AG04450 (cell line): ENCODE measurements at regions not wholly inside any gene's neighbourhood (a gene's known extent, or its start where the extent isn't known, plus 50 kb on each side); places are given as distances from the start of the nearest gene placed in this dataset.
A peak's percentile ranks its signal among the peaks of the same experiment; 100 is the strongest.

Experiments used
- CTCF ChIA-PET: fragments of 300-600, 350-600 bp; formaldehyde crosslinking; extraction: SDS; loops from one replicate; lab custom pipeline; 2022; ENCODE audit warnings: antibody characterized with exemption, inconsistent platforms; lab: Charles Lee
- POLR2A ChIA-PET: fragments of 350-600 bp; formaldehyde crosslinking; extraction: SDS; loops from one replicate; lab custom pipeline; 2021; ENCODE audit warnings: antibody characterized with exemption, inconsistent platforms; lab: Yijun Ruan, JAX
- DNase-seq: peaks from one replicate; pipeline ENCODE4 v3.0.0-alpha.2; 2011; ENCODE audit warnings: low read depth, low spot score
- H3K27ac ChIP-seq: one replicate; pipeline ENCODE4 v1.5.1; 2012; ENCODE audit warnings: low read depth, low read length, control low read depth
- H3K27me3 ChIP-seq: one replicate; pipeline ENCODE4 v1.6.0; 2012; ENCODE audit warnings: low read length; ENCODE audit not compliant: control insufficient read depth, insufficient read depth
- H3K4me3 ChIP-seq: 2 replicates; pipeline ENCODE4 v1.5.1; 2011; ENCODE audit warnings: mild to moderate bottlenecking, low read depth, low read length, control low read depth
- H3K9me3 ChIP-seq: 2 replicates; pipeline ENCODE4 v1.5.1; 2012; ENCODE audit warnings: low read length; ENCODE audit not compliant: control insufficient read depth, insufficient read depth
- TF ChIP-seq, protein P1 (sequence below): IDR thresholded peaks from 2 replicates; pipeline ENCODE4 v1.5.1; 2011; ENCODE audit warnings: low read depth, low read length, control low read depth, inconsistent platforms

DNA sequence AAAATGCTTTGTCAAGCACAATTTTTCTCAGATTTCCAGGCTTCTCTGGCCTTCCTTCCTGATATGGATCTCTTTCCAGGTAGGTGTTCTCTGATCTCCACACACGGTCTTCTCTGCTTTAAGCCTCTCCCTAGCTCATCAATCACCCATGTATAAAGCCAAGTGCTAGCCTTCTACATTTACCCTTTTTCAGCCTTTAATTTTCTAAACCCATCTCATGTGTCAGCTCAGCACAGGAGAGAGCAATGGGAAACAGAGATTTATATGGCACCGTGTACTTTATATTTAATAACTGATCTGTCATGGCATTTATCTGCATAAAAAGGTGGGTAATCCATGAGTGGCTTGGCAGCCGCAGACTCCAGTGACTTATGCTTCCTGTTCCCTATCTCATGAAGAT lies 495.0 kb downstream of the RASEF start:
- CTCF ChIA-PET: no interaction called here
- no peak overlapping the region for H3K27ac ChIP-seq
- POLR2A ChIA-PET: no interaction called here
- TF ChIP-seq, protein P1, sequence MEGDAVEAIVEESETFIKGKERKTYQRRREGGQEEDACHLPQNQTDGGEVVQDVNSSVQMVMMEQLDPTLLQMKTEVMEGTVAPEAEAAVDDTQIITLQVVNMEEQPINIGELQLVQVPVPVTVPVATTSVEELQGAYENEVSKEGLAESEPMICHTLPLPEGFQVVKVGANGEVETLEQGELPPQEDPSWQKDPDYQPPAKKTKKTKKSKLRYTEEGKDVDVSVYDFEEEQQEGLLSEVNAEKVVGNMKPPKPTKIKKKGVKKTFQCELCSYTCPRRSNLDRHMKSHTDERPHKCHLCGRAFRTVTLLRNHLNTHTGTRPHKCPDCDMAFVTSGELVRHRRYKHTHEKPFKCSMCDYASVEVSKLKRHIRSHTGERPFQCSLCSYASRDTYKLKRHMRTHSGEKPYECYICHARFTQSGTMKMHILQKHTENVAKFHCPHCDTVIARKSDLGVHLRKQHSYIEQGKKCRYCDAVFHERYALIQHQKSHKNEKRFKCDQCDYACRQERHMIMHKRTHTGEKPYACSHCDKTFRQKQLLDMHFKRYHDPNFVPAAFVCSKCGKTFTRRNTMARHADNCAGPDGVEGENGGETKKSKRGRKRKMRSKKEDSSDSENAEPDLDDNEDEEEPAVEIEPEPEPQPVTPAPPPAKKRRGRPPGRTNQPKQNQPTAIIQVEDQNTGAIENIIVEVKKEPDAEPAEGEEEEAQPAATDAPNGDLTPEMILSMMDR: no peak
- no peaks in the 10 kb centered on the region for H3K9me3 ChIP-seq
- H3K27me3 ChIP-seq: no peaks in the 10 kb centered on the region
- no peak overlapping the region for H3K4me3 ChIP-seq
- DNase-seq: no peak

GRCh38 chr9:82570226-82570625 lies 492.7 kb downstream of the RASEF start:
- no peak for DNase-seq
- no peaks in the 10 kb centered on the region for H3K27me3 ChIP-seq
- CTCF ChIA-PET: interaction anchor here (0.5 to 0.7 kb wide), 2 partner anchors 1445 to 1877 kb away, joined by 3 to 5 read pairs; no protein-coding TSS in a partner anchor
- POLR2A ChIA-PET: no interaction called here
- H3K27ac ChIP-seq: no peak overlapping the region
- H3K4me3 ChIP-seq: no peak overlapping the region
- H3K9me3 ChIP-seq: no peaks in the 10 kb centered on the region
- TF ChIP-seq, protein P1: 0 out of 2 replicates have a peak, but pooled peaks have one; percentile 15

DNA sequence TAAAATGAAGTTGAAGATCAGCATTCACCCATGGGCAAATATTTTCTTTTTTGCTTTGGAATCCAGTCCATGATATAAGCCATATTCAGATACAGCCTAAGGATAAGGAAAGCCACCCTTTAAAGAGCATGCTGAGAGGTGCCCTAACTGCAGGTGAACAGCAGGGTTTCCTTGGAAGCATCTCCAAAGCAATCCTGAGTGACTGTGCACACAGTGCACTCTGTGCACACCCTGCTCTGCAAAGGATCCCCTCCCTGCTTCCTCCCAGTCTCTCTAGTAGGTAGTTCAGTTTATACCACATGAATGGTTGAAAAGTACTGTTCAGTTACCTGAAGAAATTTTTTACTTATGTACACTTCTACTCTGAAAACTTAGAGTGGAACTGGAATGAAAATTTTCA lies 491.4 kb downstream of the RASEF start:
- TF ChIP-seq, protein P1: no peak
- H3K27ac ChIP-seq: no peak overlapping the region
- no peaks in the 10 kb centered on the region for H3K27me3 ChIP-seq
- H3K4me3 ChIP-seq: no peak overlapping the region
- no peaks in the 10 kb centered on the region for H3K9me3 ChIP-seq
- CTCF ChIA-PET: no interaction called here
- POLR2A ChIA-PET: no interaction called here
- no peak for DNase-seq

- Histone ChIP-seq H3K27ac (no peak overlapping the region), H3K27me3 (no peaks in the 10 kb centered on the region), H3K4me3 (no peak overlapping the region), H3K9me3 (no peaks in the 10 kb centered on the region)
- DNase-seq: no peak
- ChIA-PET CTCF (no interaction called here), POLR2A (no interaction called here)
- TF ChIP-seq, protein P1: no peak
Measured at GRCh38 chr9:82572146-82572545, 490.8 kb downstream of the RASEF start.

DNA sequence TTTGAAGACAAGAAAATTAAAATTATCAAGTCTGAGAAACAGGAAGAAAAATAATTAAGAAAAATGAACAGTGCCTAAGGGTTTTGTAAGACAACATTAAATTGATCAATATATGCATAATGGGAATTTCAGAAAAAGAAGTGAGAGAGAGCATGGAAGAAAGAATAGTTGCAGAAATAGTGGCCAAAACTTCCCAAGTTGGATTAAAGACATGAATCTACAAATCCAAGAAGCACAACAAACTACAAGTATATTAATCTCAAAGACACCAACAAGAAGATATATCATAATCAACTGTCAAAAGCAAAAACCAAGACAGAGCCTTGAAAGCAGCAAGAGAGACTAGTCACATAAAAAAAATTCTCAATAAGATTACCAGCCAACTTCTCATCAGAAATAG lies 488.0 kb downstream of the RASEF start:
- Histone ChIP-seq H3K27ac (no peak overlapping the region), H3K4me3 (no peak overlapping the region), H3K9me3 (no peaks in the 10 kb centered on the region), H3K27me3 (no peaks in the 10 kb centered on the region)
- ChIA-PET POLR2A (no interaction called here), CTCF (no interaction called here)
- TF ChIP-seq, protein P1: no peak
- DNase-seq: no peak
